ENCODE measurements at regions not wholly inside any gene's neighbourhood (a gene's known extent, or its start where the extent isn't known, plus 50 kb on each side); places are given as distances from the start of the nearest gene placed in this dataset.

DNA sequence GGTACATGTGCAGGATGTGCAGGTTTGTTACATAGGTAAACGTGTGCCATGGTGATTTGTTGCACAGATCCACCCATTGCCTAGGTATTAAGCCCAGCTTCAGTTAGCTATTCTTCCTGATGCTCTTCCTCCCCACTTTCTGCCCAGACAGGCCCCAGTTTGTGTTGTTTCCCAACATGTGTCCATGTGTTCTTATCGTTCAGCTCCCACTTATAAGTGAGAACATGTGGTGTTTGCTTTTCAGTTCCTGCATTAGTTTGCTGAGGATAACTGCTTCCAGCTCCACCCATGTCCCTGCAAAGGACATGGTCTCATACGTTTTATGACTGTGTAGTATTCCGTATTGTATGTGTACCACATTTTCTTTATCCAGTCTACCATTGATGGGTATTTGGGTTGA is 251.7 kb upstream of the NOVA1 start:
- DNase-seq: no peak

DNA sequence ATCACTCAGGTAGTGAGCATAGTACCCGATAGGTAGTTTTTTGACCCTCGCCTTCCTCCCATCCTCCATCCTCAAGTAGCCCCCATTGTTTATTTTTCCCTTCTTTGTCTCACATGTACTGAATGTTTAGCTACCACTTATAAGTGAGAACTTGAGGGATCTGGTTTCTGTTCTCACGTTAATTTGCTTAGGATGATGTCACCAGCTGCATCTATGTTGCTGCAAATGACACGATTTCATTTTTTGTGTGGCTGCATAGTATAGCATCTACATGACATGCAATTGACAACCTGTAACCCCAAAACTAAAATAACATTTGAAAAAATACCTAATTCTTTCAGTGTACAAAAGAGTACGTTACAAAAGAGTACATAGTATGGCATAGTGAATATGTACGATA is 254.0 kb upstream of the NOVA1 start:
- DNase-seq: no peak

DNA sequence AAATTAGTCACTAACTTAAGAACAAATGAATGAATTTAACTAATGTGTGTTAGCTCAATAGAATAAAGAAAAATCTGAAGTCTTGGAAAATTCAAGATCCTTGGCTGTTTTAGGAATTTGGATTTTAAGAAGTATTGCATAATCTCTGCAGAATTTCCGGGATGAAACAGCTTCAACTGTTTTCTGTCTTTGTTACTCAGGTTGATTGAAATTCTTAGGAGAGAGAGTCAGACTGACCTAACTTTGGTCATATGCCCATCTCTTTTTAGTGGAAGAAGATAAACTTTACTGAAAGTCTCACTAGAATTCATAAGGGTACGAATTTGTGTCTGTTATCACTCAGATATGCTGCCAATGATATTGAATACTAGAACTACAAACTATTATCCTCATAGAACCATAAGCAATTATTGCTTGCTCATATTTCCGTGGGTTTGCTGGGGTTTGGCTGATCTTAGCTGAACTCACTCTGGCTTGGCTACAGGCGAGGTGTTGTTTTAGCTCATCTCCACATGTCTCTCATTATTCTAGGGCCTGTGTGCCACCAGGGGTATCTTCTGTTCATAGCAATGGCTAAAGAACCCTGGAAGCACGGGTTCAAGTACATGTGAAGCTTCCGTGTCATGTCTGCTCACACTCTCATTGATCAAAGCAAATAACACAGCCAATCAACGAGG is 257.4 kb upstream of the NOVA1 start:
- no peak for DNase-seq

DNA sequence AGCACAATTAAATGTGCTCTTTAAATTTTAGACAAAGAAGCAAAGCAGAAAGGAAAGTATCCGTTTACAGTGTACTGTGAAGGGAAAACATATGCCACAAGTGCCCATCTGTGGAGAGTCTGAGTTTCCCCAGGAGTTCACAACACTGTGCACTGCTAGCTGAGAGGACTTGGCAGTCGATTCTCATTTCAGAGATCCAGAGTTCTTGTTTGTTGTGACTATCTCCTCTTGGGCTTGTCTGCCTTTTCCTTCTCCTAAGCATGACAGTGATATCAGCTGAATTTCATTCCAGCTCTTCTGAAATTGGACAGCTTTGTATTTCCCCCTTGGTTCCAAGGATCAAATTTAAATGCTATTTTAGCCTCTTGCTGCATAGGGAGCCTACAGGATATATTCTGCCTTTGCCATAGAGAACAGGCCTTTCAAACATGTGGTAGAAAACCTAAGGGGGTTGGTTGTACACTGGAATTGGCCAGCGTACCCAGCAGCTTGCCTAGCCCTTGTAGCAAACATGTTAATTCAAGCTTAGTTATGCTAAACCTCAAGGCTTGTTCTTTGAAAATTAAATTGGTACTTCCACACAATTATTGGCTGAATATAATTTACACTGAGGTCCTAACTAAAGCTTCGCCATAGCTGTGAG is 259.2 kb upstream of the NOVA1 start:
- DNase-seq: peak in 1 of 58 donors; percentile 28

DNA sequence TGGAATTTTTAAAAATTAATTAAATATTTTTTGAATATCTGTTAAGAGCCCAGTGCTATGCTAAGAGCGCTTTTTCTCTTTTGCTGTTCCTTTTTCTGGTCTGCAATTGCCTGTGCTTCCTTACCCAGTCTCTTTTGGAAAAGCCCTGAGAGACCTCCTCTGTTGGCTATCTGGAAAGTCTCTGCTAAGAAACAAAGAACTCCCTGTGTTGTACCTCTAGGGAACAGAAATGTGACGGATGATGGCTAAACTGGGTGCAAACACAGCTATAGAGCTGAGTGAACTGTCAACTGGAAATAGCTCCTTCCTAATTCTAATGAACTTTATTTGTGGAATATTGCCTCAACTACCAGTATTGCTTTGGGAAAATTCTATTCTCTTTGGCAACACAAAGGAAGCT is 261.6 kb upstream of the NOVA1 start:
- DNase-seq: no peak

DNA sequence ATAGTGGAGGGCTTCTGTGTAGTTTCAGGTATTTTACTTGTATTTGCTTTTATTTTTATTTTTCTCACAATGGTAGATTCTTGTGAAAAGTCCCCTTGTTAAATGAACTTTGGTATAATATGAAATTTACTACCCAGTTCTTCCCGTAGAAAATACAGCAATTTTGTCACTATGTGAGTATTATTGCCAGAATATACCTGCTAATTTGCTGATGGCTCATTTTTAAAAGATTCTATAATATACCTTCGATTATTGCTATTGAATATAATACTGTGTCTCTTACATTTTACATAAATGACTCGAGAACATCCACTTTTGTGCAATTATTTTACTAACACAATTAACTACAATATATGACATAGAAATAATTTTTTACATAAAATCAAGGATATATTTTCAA is 262.3 kb upstream of the NOVA1 start:
- no peak for DNase-seq

DNA sequence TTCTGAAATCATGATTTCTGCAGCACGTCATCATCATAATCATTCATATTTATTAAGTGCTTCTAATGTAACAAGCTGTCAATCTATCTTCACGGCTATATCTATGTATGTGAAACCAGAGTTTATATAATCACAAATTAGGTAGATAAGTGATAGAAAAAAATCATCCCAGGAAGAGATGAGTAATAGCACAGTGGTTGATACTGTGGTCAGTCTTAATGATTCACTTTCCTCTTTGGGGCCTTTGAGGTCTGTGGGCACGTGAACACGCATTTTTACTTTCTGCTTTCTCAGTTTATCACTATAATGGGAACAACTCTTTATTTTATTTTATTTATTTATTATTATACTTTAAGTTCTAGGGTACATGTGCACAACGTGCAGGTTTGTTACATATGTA is 265.9 kb upstream of the NOVA1 start:
- DNase-seq: no peak

DNA sequence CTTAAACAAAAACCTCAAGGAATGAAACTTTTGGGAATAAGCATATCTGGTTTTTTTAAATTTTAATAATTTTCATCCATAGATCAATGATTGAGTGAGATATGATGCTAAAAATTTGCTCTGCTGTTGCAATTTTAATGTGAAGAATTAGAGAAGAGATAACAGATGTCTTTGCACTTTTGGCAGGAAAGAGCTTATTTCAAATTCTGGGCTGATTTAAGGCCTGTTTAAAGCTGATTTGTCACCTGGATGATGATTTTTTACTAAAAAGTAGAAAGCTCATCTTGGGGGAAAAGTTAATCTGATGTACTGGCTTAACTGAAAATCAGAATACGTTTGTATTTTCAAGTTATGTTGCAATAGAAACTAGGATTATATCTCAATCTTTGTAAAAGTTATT is 268.9 kb upstream of the NOVA1 start:
- no peak for DNase-seq

DNA sequence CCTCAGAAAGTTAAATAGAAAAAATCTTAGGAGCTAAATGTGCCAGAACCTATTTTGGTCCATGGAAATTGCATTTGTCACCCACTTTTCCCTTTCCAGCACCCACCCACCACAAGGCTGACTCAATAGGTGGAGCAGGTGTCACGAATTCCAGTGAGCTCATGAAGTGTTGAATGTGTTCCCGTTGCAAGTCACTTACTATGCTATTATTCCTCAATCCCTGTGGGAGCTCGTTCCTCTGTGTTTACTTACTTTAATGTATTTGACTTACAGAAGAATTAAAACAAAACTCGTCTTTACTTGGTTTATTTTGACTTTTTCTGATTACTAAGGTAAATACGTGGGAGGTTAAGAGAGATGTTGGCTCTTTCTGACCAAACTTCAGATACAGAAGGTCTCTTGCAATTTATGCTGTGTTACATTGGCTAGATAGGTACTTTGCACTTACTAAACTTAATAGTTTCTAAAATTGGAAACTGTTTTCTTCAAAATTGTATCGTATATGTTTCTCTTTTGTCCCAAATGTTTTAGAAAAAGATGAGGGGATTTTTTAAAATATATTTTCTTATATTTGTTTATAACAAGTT is 269.4 kb upstream of the NOVA1 start:
- DNase-seq: peak in 3 of 58 donors; percentile 1 to 37 (median 5)

DNA sequence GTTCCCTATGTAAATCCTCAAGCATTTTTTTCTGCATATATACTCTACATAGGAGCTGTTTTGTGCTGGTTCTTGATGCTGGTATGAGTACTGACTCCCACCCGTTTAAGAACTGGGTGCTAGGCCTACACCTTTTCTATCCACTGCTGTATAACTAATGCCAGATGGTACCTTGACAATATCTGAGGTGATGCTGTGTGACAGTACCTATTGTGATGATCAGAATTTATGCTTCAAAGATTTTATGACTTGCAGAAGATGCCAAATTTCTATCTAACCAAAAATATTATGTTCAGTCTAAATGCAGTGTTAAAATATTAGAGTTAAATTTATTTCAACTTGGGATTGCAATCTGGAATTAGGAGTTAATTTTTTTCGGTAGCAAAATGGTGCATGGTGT is 272.3 kb upstream of the NOVA1 start:
- no peak for DNase-seq

DNA sequence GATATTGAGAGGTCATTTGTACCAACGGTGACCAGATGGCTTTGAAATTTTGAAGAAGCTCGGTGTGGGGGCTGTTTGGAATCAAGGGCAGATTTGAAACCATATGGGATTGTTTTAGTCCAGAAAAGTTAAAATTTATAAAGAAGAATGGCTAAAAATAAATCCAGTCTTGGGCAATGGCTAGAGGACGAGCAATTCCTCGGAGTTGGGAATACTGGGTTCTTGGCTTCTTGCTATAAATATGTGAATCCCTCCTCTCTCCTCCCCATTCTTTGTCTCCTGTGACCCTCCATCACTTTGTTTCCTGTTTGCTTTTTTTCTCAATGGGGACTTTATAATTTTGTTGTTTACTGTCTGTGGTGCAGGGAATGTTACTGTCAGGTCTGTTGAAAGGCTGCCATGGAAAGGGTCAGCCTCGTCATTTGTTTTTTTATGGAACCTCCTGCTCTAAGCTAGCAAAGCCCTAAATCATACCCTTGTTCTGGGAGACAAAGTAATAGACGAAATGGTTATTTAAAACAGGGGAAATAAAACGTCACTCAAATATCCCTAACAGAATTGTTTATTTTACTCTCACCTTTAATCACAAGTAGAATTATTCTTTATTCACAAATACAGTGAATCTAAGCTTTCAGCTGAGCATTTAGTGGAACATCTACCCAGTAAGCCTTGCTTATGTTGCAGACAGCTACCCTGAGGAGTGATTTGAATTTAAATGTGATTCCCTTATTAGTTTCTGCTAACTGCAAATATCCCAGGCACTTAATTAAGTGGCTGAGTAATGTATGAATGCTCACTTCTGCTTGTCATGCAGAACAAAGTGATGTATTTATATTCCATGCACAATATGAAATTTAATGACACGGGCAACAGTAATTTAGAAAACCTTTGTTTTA is 273.1 kb upstream of the NOVA1 start:
- no peak for DNase-seq

DNA sequence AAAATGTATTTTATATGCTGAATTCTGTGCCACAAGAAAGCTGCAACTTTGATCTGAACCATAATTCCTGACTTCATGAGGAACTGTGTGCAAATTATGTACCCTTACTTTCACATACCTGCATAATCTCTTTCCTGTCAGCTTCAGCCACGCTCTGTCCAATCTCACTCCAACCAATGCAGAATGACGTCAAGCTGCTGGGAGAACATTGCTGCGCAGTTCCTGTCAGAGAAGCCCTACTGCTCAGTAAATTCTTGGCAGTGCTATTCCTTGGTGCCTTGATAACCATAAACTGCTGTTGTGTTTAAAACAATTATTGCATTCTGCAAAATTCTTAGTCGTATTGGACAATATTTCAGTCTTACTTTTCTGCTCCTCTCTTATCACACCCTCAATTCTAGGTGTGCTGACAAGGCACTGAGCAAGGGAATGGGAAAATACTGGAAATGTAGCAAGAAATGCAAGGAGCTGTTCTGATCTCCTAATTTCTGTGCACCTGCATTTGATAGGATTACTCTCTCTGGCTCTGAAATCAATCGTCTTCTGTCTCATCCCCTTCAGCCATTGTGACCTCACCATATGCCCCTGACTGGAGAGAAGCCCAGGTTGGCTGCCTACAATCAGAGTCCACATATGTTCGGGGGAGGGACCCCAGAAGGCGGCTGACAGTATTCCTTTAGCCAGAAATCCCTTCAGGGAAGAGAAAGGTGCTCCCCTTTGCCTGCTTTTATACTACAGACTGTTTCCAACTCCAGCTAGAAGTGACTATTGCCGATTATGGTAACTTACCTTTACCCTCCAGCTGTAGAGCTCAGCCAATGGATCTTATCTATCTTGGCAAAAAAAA is 274.9 kb upstream of the NOVA1 start:
- peak in 8 of 58 donors; percentile 1 to 28 (median 10) for DNase-seq

DNA sequence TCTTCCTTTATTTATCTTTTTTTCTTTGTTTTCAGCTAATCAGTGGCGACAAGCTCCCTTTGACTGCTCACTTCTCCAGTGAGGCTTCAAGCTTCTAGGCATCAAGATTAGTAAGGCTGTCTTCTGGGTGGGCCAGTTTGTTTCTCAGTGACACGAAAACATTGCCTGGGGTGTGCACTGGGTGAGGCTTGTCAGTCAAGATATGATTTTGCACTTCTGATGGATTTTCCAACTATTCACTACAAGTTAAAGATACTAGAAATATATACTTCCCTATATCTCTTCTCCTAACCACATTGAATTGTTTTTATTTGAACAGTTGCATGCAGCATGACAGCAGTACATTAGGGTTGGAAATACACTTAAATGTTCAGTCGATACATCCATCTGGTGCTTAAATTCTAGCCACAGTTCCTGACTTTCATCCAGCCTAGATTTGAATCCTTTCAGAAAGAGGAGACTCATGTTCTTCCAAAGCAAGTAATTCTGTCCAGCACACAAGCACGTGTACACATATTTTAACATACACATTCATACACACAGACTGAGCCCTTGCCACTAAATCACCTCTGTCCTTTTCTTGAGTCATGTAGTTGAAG is 275.6 kb upstream of the NOVA1 start:
- DNase-seq: no peak

DNA sequence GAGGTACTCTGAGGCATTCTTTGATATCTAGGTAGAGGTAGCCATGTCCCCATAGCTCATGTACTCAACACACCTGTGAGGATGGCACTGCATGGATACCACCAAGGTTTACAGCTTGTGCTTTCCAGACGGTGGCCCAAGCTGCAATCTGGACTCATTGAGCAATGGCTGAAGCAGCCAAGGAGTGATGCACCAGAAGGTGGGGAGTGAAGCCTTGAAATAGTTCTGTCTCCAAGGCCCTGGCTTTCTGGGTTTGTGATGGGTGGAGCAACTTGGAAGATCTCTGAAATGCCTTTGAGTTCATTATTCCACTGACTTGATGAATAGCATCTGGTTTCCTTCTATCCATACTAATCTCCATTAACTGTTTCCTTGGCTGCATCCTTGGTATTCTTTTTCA is 290.0 kb upstream of the NOVA1 start:
- DNase-seq: no peak

DNA sequence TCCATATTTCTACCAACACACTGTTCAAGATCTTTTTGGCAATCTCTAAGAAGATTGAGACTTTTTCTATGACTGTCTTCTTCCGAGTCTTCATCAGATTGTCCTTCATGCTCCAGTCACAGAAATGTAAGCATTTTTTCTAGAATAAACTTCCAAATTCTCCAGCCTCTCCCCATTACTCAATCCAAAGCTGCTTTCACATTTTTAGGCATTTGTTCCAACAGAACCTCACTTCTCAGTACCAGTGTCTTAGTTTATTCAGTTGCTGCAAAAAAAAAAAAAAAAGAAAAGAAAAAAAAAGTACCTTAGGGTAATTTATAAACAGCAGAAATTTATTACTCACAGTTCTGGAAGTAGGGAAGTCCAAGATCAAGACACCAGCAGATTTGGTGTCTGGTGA is 290.8 kb upstream of the NOVA1 start:
- DNase-seq: no peak

DNA sequence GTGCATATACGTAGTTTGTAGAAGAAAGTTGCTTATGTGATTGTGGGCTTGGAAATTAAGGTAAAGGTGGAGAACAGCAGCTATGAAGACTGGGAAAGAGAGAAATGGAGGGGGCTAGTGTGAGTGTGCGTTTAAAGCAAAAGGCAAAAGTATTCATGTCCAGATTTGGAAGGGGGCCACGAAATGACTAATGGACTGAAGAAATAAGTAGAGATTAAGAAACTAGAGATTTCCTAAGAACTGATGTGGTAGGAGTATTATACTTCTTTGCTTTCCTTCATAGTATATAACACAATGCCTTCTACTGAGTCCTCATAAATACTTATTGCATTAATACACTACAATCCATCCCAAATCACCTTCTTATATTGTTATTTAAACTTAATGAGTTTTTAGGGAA is 298.6 kb upstream of the NOVA1 start:
- no peak for DNase-seq

DNA sequence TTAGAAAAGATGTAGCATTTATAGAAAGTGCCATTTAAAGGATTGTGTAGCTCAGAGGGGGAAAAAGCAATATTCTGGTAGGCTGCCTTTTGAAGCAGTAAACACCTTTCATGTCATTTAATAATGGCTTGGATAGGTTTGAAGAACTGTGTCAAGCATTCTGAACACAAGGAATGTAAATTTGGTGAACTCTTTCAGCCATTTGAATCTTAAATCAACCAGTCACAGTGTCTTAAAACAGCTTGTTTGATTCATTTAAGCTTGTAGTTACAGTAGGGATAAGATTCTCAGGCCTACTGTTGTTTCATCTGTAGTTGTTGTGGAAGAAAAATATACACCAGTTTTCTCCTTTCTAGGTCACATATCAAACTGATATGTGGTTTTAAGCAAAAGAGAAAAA is 299.4 kb upstream of the NOVA1 start:
- no peak for DNase-seq

DNA sequence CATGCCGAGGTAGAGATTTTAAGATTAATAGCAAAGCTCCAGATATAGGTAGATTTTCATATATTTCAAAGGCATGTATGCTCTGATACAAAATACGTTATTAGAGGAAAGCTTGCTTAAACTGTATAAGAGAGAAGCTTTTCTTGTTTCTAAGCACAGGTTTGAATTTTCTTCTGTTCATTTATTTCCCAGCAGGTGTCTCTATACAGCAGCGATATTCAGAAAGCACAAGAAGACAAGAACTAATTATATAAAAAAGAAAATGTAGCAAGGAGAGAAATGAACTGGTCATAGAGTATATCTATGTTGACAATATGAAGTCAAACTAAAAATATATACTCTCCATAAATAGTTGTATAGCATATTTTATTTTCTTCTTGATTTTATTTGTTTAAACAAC is 307.4 kb upstream of the NOVA1 start:
- no peak for DNase-seq

DNA sequence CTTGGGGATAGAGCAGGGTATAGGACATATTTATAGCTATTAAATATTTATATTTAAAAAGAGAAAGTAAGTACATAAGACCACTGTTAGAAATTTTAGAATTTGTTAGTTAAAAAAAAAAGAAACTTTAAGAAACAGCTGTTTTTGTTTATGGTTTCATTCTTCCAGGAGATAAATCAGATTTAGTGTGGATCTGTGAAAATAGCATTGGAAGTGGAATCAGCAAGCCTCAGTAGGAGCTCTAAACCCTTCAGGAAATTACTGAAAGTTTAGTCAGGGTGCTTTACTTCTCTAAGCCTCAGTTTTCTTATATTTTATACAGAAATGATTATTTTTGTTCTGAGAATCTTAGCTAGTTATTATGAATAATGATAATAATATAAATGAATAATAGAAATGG is 316.0 kb upstream of the NOVA1 start:
- DNase-seq: no peak

DNA sequence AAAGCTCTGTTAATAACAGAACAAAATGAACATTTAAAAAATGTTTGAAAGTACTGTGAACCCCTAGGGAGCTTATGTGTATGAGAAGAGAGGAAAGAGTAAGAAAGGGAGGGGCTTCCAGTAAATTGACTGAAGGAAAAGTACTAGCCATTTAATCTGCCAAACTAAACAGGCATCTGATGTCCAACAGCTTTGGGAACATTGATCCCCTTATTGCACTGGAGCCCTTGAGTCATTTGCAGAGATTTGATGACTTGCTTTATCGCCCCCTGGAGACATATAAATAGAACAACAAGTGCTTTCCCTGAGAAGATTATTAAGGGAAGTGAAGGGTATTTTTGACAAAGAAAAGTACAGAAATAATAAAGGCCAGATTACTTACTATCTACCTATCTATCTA is 319.3 kb upstream of the NOVA1 start:
- no peak for DNase-seq

Measured in anterior cingulate cortex (tissue), 58 donors.